Neural progenitor cell (in vitro differentiated cells): ENCODE measurements at regions not wholly inside any gene's neighbourhood (a gene's known extent, or its start where the extent isn't known, plus 50 kb on each side); places are given as distances from the start of the nearest gene placed in this dataset.
"Not testable (repeated sequence)": the region's sequence is repeated elsewhere in the genome, so short reads cannot be mapped to it uniquely, and the experiment has no call there.

Experiments used
- CTCF ChIP-seq: fragments of 200-600 bp; sonication (generic); IDR thresholded peaks from 2 replicates; pipeline ENCODE4 v1.5.1; 2017; ENCODE audit warnings: antibody characterized with exemption, mild to moderate bottlenecking
- EZH2 ChIP-seq: fragments of 200-600 bp; sonication (generic); IDR thresholded peaks from 2 replicates; pipeline ENCODE4 v1.6.1; 2017; ENCODE audit warnings: antibody characterized with exemption, mild to moderate bottlenecking, moderate library complexity
- EZH2phosphoT487 ChIP-seq: fragments of 200-600 bp; sonication (generic); IDR thresholded peaks from 2 replicates; pipeline ENCODE4 v1.6.1; 2017; ENCODE audit warnings: antibody characterized with exemption

GRCh38 chrX:96597847-96598246 lies 86.8 kb upstream of the DIAPH2 start:
- not testable (repeated sequence) for TF ChIP-seq EZH2phosphoT487, CTCF, EZH2
